CD8-positive, alpha-beta memory T cell (primary cell): ENCODE measurements at regions not wholly inside any gene's neighbourhood (a gene's known extent, or its start where the extent isn't known, plus 50 kb on each side); places are given as distances from the start of the nearest gene placed in this dataset.

Source experiments
- CTCF ChIA-PET: fragments of 350-600 bp; sonication (Branson Sonifier 250); formaldehyde crosslinking; loops from one replicate; lab custom pipeline; 2021; ENCODE audit warnings: antibody characterized with exemption; lab: Charles Lee
- POLR2A ChIA-PET: fragments of 350-600 bp; sonication (Branson Sonifier 250); formaldehyde crosslinking; loops from one replicate; lab custom pipeline; 2021; ENCODE audit warnings: antibody characterized with exemption; lab: Charles Lee
- DNase-seq, 5 donors: peaks; one replicate each; pipeline versions ENCODE4 v3.0.0 to v3.0.0-alpha.2; 2020 to 2022; ENCODE audit warnings: mixed read lengths in 1 of 5
- H3K27ac ChIP-seq: one replicate; pipeline ENCODE4 v1.7.0; 2013; ENCODE audit warnings: low read depth, mild to moderate bottlenecking, low read length, moderate library complexity
- H3K27me3 ChIP-seq: 2 replicates; pipeline ENCODE4 v1.7.0; 2013; ENCODE audit warnings: low read length, mild to moderate bottlenecking; ENCODE audit not compliant: insufficient read depth, poor library complexity, severe bottlenecking
- H3K36me3 ChIP-seq: 2 replicates; pipeline ENCODE4 v1.7.0; 2013; ENCODE audit warnings: mild to moderate bottlenecking, low read length, moderate library complexity; ENCODE audit not compliant: insufficient read depth
- H3K4me1 ChIP-seq: 2 replicates; pipeline ENCODE4 v1.7.0; 2013; ENCODE audit warnings: mild to moderate bottlenecking, low read length, moderate library complexity; ENCODE audit not compliant: insufficient read depth
- H3K4me3 ChIP-seq: 2 replicates; pipeline ENCODE4 v1.7.0; 2013; ENCODE audit warnings: mild to moderate bottlenecking, low read length
- H3K9me3 ChIP-seq: 2 replicates; pipeline ENCODE4 v1.7.0; 2013; ENCODE audit warnings: mild to moderate bottlenecking, low read length
- H3K27ac Mint-ChIP-seq, 8 donors: one replicate each; pipeline ENCODE4 v1.8.0; 2020 to 2021; ENCODE audit warnings: mixed read lengths in 8 of 8, mild to moderate bottlenecking in 6 of 8, inconsistent platforms in 3 of 8, moderate library complexity in 3 of 8
- H3K27me3 Mint-ChIP-seq, 2 donors: one replicate each; pipeline ENCODE4 v1.8.0; 2020 to 2021; ENCODE audit warnings: mixed read lengths in 2 of 2, mild to moderate bottlenecking in 1 of 2, moderate library complexity in 1 of 2
- H3K36me3 Mint-ChIP-seq, 3 donors: one replicate each; pipeline ENCODE4 v1.8.0; 2020 to 2021; ENCODE audit warnings: mixed read lengths in 3 of 3, inconsistent platforms in 1 of 3, mild to moderate bottlenecking in 1 of 3
- H3K4me1 Mint-ChIP-seq, 3 donors: one replicate each; pipeline ENCODE4 v1.8.0; 2020 to 2021; ENCODE audit warnings: mixed read lengths in 3 of 3, inconsistent platforms in 1 of 3, mild to moderate bottlenecking in 1 of 3
- H3K4me3 Mint-ChIP-seq, 7 donors: one replicate each; pipeline ENCODE4 v1.8.0; 2020 to 2021; ENCODE audit warnings: mixed read lengths in 7 of 7, mild to moderate bottlenecking in 6 of 7, moderate library complexity in 4 of 7, inconsistent platforms in 2 of 7
- H3K9me3 Mint-ChIP-seq, 5 donors: one replicate each; pipeline ENCODE4 v1.8.0; 2020 to 2022; ENCODE audit warnings: mixed read lengths in 5 of 5, mild to moderate bottlenecking in 3 of 5, moderate library complexity in 2 of 5, inconsistent platforms in 1 of 5

DNA sequence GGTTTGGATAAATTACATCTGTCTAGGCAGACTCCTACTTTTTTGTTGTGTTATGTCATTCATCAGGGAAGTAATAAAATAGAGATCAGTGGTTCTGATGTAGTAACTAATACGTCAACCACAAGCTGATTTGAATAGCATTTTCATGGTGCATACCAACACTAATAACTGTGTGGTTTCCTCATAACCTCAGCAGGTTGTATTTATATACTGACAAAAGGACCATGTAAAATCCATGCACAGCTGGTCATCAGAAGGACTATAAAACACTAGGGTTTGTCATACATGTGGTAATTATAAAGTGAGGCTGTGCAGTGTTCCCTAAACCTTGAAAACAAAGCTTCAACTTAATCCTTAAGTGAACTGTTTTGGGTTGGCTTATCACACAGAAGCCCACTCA, 216.8 kb upstream of the RBMS3 start:
- H3K4me1 Mint-ChIP-seq: no peaks in the 10 kb centered on the region
- POLR2A ChIA-PET: no interaction called here
- no peak overlapping the region for H3K27ac Mint-ChIP-seq
- no peaks in the 10 kb centered on the region for H3K9me3 ChIP-seq
- DNase-seq: no peak
- H3K9me3 Mint-ChIP-seq: peaks cover 2 to 10% (median 4%) of the 10 kb centered on the region in 5 donors
- no peak overlapping the region for H3K4me3 Mint-ChIP-seq
- H3K4me1 ChIP-seq: no peaks in the 10 kb centered on the region
- H3K27me3 Mint-ChIP-seq: no peaks in the 10 kb centered on the region
- H3K36me3 ChIP-seq: no peaks in the 10 kb centered on the region
- H3K36me3 Mint-ChIP-seq: no peaks in the 10 kb centered on the region
- H3K27ac ChIP-seq: no peak overlapping the region
- no peaks in the 10 kb centered on the region for H3K27me3 ChIP-seq
- no peak overlapping the region for H3K4me3 ChIP-seq
- CTCF ChIA-PET: no interaction called here

GRCh38 chr3:29065211-29065785, 215.6 kb upstream of the RBMS3 start:
- H3K4me1 ChIP-seq: no peaks in the 10 kb centered on the region
- Mint-ChIP-seq H3K36me3 (no peaks in the 10 kb centered on the region), H3K4me3 (no peak overlapping the region), H3K27me3 (no peaks in the 10 kb centered on the region), H3K27ac (no peak overlapping the region), H3K9me3 (peaks cover 0 to 6% (median 2%) of the 10 kb centered on the region in 5 donors), H3K4me1 (no peaks in the 10 kb centered on the region)
- POLR2A ChIA-PET: no interaction called here
- H3K27me3 ChIP-seq: no peaks in the 10 kb centered on the region
- H3K27ac ChIP-seq: no peak overlapping the region
- no peaks in the 10 kb centered on the region for H3K36me3 ChIP-seq
- CTCF ChIA-PET: no interaction called here
- no peak overlapping the region for H3K4me3 ChIP-seq
- no peak for DNase-seq
- no peaks in the 10 kb centered on the region for H3K9me3 ChIP-seq

- CTCF ChIA-PET: no interaction called here
Measured at GRCh38 chr3:29067007-29067406, 213.9 kb upstream of the RBMS3 start.

GRCh38 chr3:29070959-29071634, 209.8 kb upstream of the RBMS3 start:
- H3K27ac ChIP-seq: no peak overlapping the region
- Mint-ChIP-seq H3K27ac (no peak overlapping the region), H3K9me3 (peaks cover 0 to 20% (median 7%) of the 10 kb centered on the region in 5 donors), H3K4me3 (no peak overlapping the region), H3K36me3 (no peaks in the 10 kb centered on the region), H3K4me1 (no peaks in the 10 kb centered on the region), H3K27me3 (no peaks in the 10 kb centered on the region)
- DNase-seq: no peak
- H3K36me3 ChIP-seq: no peaks in the 10 kb centered on the region
- ChIA-PET CTCF (no interaction called here), POLR2A (no interaction called here)
- H3K4me1 ChIP-seq: no peaks in the 10 kb centered on the region
- no peaks in the 10 kb centered on the region for H3K27me3 ChIP-seq
- no peaks in the 10 kb centered on the region for H3K9me3 ChIP-seq
- no peak overlapping the region for H3K4me3 ChIP-seq

More at GRCh38 chr3:29067007-29067406, 213.9 kb upstream of the RBMS3 start:
- peaks cover 0 to 16% (median 6%) of the 10 kb centered on the region in 5 donors for H3K9me3 Mint-ChIP-seq
- POLR2A ChIA-PET: no interaction called here
- Histone ChIP-seq H3K9me3 (no peaks in the 10 kb centered on the region), H3K27me3 (no peaks in the 10 kb centered on the region), H3K36me3 (no peaks in the 10 kb centered on the region), H3K27ac (no peak overlapping the region), H3K4me1 (no peaks in the 10 kb centered on the region), H3K4me3 (no peak overlapping the region)
- no peak overlapping the region for H3K4me3 Mint-ChIP-seq
- H3K27ac Mint-ChIP-seq: no peak overlapping the region
- no peaks in the 10 kb centered on the region for H3K27me3 Mint-ChIP-seq
- no peaks in the 10 kb centered on the region for H3K4me1 Mint-ChIP-seq
- no peak for DNase-seq
- H3K36me3 Mint-ChIP-seq: no peaks in the 10 kb centered on the region

GRCh38 chr3:29072611-29073010, 208.3 kb upstream of the RBMS3 start:
- peaks cover 0 to 20% (median 9%) of the 10 kb centered on the region in 5 donors for H3K9me3 Mint-ChIP-seq
- H3K9me3 ChIP-seq: no peaks in the 10 kb centered on the region
- H3K27ac Mint-ChIP-seq: no peak overlapping the region
- H3K4me1 ChIP-seq: no peaks in the 10 kb centered on the region
- H3K4me3 Mint-ChIP-seq: no peak overlapping the region
- no peaks in the 10 kb centered on the region for H3K36me3 ChIP-seq
- no peaks in the 10 kb centered on the region for H3K36me3 Mint-ChIP-seq
- no peaks in the 10 kb centered on the region for H3K27me3 ChIP-seq
- H3K27me3 Mint-ChIP-seq: no peaks in the 10 kb centered on the region
- H3K4me1 Mint-ChIP-seq: no peaks in the 10 kb centered on the region
- ChIA-PET POLR2A (no interaction called here), CTCF (no interaction called here)
- H3K4me3 ChIP-seq: no peak overlapping the region
- DNase-seq: no peak
- H3K27ac ChIP-seq: no peak overlapping the region

- no peaks in the 10 kb centered on the region for H3K9me3 ChIP-seq
- POLR2A ChIA-PET: no interaction called here
- no peaks in the 10 kb centered on the region for H3K27me3 ChIP-seq
- no peaks in the 10 kb centered on the region for H3K4me1 ChIP-seq
- H3K9me3 Mint-ChIP-seq: peaks cover 0 to 17% (median 3%) of the 10 kb centered on the region in 5 donors
- no peaks in the 10 kb centered on the region for H3K36me3 ChIP-seq
- CTCF ChIA-PET: no interaction called here
- no peak for DNase-seq
- no peaks in the 10 kb centered on the region for H3K4me1 Mint-ChIP-seq
- no peak overlapping the region for H3K27ac ChIP-seq
- H3K36me3 Mint-ChIP-seq: no peaks in the 10 kb centered on the region
- H3K27ac Mint-ChIP-seq: no peak overlapping the region
- no peaks in the 10 kb centered on the region for H3K27me3 Mint-ChIP-seq
- no peak overlapping the region for H3K4me3 Mint-ChIP-seq
- no peak overlapping the region for H3K4me3 ChIP-seq
Measured at GRCh38 chr3:29077356-29077755, 203.5 kb upstream of the RBMS3 start.

GRCh38 chr3:29079358-29079757, 201.5 kb upstream of the RBMS3 start:
- no peaks in the 10 kb centered on the region for H3K36me3 Mint-ChIP-seq
- H3K27me3 ChIP-seq: no peaks in the 10 kb centered on the region

GRCh38 chr3:29080967-29081366, 199.9 kb upstream of the RBMS3 start:
- Histone ChIP-seq H3K27me3 (no peaks in the 10 kb centered on the region), H3K27ac (no peak overlapping the region), H3K36me3 (no peaks in the 10 kb centered on the region), H3K9me3 (no peaks in the 10 kb centered on the region), H3K4me3 (no peak overlapping the region), H3K4me1 (no peaks in the 10 kb centered on the region)
- ChIA-PET POLR2A (no interaction called here), CTCF (no interaction called here)
- no peak overlapping the region for H3K27ac Mint-ChIP-seq
- no peaks in the 10 kb centered on the region for H3K36me3 Mint-ChIP-seq
- peaks cover 0 to 14% (median 7%) of the 10 kb centered on the region in 5 donors for H3K9me3 Mint-ChIP-seq
- H3K27me3 Mint-ChIP-seq: no peaks in the 10 kb centered on the region
- H3K4me1 Mint-ChIP-seq: no peaks in the 10 kb centered on the region
- DNase-seq: no peak
- H3K4me3 Mint-ChIP-seq: no peak overlapping the region

More at GRCh38 chr3:29079358-29079757, 201.5 kb upstream of the RBMS3 start:
- ChIA-PET CTCF (no interaction called here), POLR2A (no interaction called here)
- no peaks in the 10 kb centered on the region for H3K4me1 Mint-ChIP-seq
- no peak overlapping the region for H3K4me3 ChIP-seq
- H3K27me3 Mint-ChIP-seq: no peaks in the 10 kb centered on the region
- H3K36me3 ChIP-seq: no peaks in the 10 kb centered on the region
- H3K9me3 ChIP-seq: no peaks in the 10 kb centered on the region
- DNase-seq: no peak
- H3K27ac Mint-ChIP-seq: no peak overlapping the region
- no peak overlapping the region for H3K27ac ChIP-seq
- no peaks in the 10 kb centered on the region for H3K4me1 ChIP-seq
- H3K4me3 Mint-ChIP-seq: no peak overlapping the region
- peaks cover 0 to 14% (median 7%) of the 10 kb centered on the region in 5 donors for H3K9me3 Mint-ChIP-seq
